IMR-90 (cell line): ENCODE measurements at regions not wholly inside any gene's neighbourhood (a gene's known extent, or its start where the extent isn't known, plus 50 kb on each side); places are given as distances from the start of the nearest gene placed in this dataset.

Experiments used
- ATAC-seq: fragments of 200-7000 bp; cut with Tn5 transposase; 2 replicates; pipeline ENCODE4 v1.9.1; 2020; ENCODE audit warnings: low read depth, mild to moderate bottlenecking, moderate library complexity
- BruUV-seq: library from RNA; stranded (reverse); fragments of 400-500 nt; replicated peaks from 2 replicates; lab custom pipeline; 2021; lab: Mats Ljungman, UMichigan
- CTCF ChIA-PET: fragments of 300-600 bp; formaldehyde crosslinking; extraction: SDS; loops from one replicate; lab custom pipeline; 2021; ENCODE audit warnings: antibody characterized with exemption; lab: Yijun Ruan, JAX
- POLR2A ChIA-PET: fragments of 300-600 bp; sonication (Branson Sonifier 250); formaldehyde crosslinking; loops from one replicate; lab custom pipeline; 2022; ENCODE audit warnings: antibody characterized with exemption; ENCODE audit not compliant: unreplicated experiment; lab: Charles Lee
- DNase-seq: peaks from one replicate; pipeline ENCODE4 v3.0.0; 2013
- H2AFZ ChIP-seq: replicated peaks from 2 replicates; pipeline ENCODE3; 2013; ENCODE audit warnings: low read length, mild to moderate bottlenecking; ENCODE audit not compliant: poor library complexity
- H2AK5ac ChIP-seq: 2 replicates; pipeline ENCODE4 v1.6.1; 2013; ENCODE audit warnings: low read depth, low read length, inconsistent platforms
- H2AK9ac ChIP-seq: replicated peaks from 2 replicates; pipeline ENCODE3; 2013; ENCODE audit warnings: mild to moderate bottlenecking, low read depth, low read length, moderate library complexity; ENCODE audit not compliant: poor library complexity
- H2BK120ac ChIP-seq: 2 replicates; pipeline ENCODE4 v1.6.1; 2013; ENCODE audit warnings: low read depth, low read length, inconsistent platforms
- H2BK15ac ChIP-seq: 3 replicates; pipeline ENCODE4 v1.6.1; 2013; ENCODE audit warnings: low read depth, low read length, inconsistent platforms
- H2BK20ac ChIP-seq: 2 replicates; pipeline ENCODE4 v1.6.1; 2013; ENCODE audit warnings: low read depth, mild to moderate bottlenecking, inconsistent platforms, low read length, moderate library complexity
- H2BK5ac ChIP-seq: 2 replicates; pipeline ENCODE4 v1.6.1; 2013; ENCODE audit warnings: mild to moderate bottlenecking, low read depth, low read length, inconsistent platforms; ENCODE audit not compliant: poor library complexity, severe bottlenecking
- H3K14ac ChIP-seq: replicated peaks from 2 replicates; pipeline ENCODE4 v1.6.1; 2013; ENCODE audit warnings: low read depth, low read length, inconsistent platforms
- H3K18ac ChIP-seq: 2 replicates; pipeline ENCODE4 v1.6.1; 2013; ENCODE audit warnings: low read depth, low read length, control low read depth
- H3K23ac ChIP-seq: 2 replicates; pipeline ENCODE4 v1.6.1; 2013; ENCODE audit warnings: low read depth, low read length, inconsistent platforms
- H3K27ac ChIP-seq: 2 replicates; pipeline ENCODE4 v1.5.1; 2013; ENCODE audit warnings: mild to moderate bottlenecking, control low read depth, low read length; ENCODE audit not compliant: insufficient read depth
- H3K27me3 ChIP-seq: 2 replicates; pipeline ENCODE4 v1.6.1; 2013; ENCODE audit warnings: low read length; ENCODE audit not compliant: control insufficient read depth, insufficient read depth
- H3K36me3 ChIP-seq: 2 replicates; pipeline ENCODE4 v1.6.1; 2013; ENCODE audit warnings: low read length, mixed read lengths; ENCODE audit not compliant: control insufficient read depth, insufficient read depth
- H3K4ac ChIP-seq: 2 replicates; pipeline ENCODE4 v1.6.1; 2013; ENCODE audit warnings: low read depth, low read length, inconsistent platforms
- H3K4me1 ChIP-seq: 2 replicates; pipeline ENCODE4 v1.6.1; 2013; ENCODE audit warnings: low read length, mixed read lengths; ENCODE audit not compliant: control insufficient read depth, insufficient read depth
- H3K4me2 ChIP-seq: 2 replicates; pipeline ENCODE4 v1.6.1; 2013; ENCODE audit warnings: low read depth, mild to moderate bottlenecking, control low read depth, low read length, moderate library complexity
- H3K4me3 ChIP-seq: 2 replicates; pipeline ENCODE4 v1.5.1; 2013; ENCODE audit warnings: low read depth, mild to moderate bottlenecking, control low read depth, low read length, moderate library complexity; ENCODE audit not compliant: insufficient read depth
- H3K56ac ChIP-seq: 2 replicates; pipeline ENCODE4 v1.6.1; 2013; ENCODE audit warnings: low read length, inconsistent platforms; ENCODE audit not compliant: insufficient read depth; ENCODE audit errors: extremely low read depth
- H3K79me1 ChIP-seq, 2 experiments: 2 replicates each; pipeline ENCODE4 v1.6.1; 2013; ENCODE audit warnings: low read length in 2 of 2, inconsistent platforms in 1 of 2, low read depth in 1 of 2
- H3K9ac ChIP-seq: 2 replicates; pipeline ENCODE4 v1.6.1; 2013; ENCODE audit warnings: low read depth, low read length, control low read depth
- H3K9me1 ChIP-seq: 2 replicates; pipeline ENCODE4 v1.6.1; 2013; ENCODE audit warnings: low read length, inconsistent platforms; ENCODE audit not compliant: insufficient read depth
- H3K9me3 ChIP-seq: 2 replicates; pipeline ENCODE4 v1.6.1; 2013; ENCODE audit warnings: low read length; ENCODE audit not compliant: control insufficient read depth, insufficient read depth
- H4K20me1 ChIP-seq: 2 replicates; pipeline ENCODE4 v1.6.1; 2013; ENCODE audit warnings: low read length, inconsistent platforms; ENCODE audit not compliant: insufficient read depth
- H4K5ac ChIP-seq: 2 replicates; pipeline ENCODE4 v1.6.1; 2013; ENCODE audit warnings: mild to moderate bottlenecking, low read depth, low read length, control low read depth
- H4K8ac ChIP-seq, 2 experiments: 2 replicates each; pipeline ENCODE4 v1.6.1; 2013; ENCODE audit warnings: low read depth in 2 of 2, low read length in 2 of 2, control low read depth in 1 of 2, inconsistent platforms in 1 of 2
- H4K91ac ChIP-seq: 2 replicates; pipeline ENCODE4 v1.6.1; 2013; ENCODE audit warnings: low read depth, low read length, inconsistent platforms; ENCODE audit not compliant: insufficient read depth
- BHLHE40 ChIP-seq: fragments of 150-350 bp; IDR thresholded peaks from 2 replicates; pipeline ENCODE4 v1.6.1; 2016; ENCODE audit warnings: mild to moderate bottlenecking, low read depth, low read length
- CEBPB ChIP-seq: IDR thresholded peaks from 2 replicates; pipeline ENCODE4 v1.6.1; 2012; ENCODE audit warnings: low read depth, low read length, improper control_type of control experiment
- CHD1 ChIP-seq: IDR thresholded peaks from 2 replicates; pipeline ENCODE4 v1.6.1; 2012; ENCODE audit warnings: low read depth, low read length, improper control_type of control experiment
- CTCF ChIP-seq: conservative IDR thresholded peaks from 2 replicates; pipeline ENCODE4 v1.5.1; 2012; ENCODE audit warnings: mild to moderate bottlenecking, low read depth, low read length, improper control_type of control experiment
- ELK1 ChIP-seq: fragments of 150-350 bp; IDR thresholded peaks from 2 replicates; pipeline ENCODE4 v1.6.1; 2016; ENCODE audit warnings: low read depth, mild to moderate bottlenecking, low read length, moderate library complexity, borderline replicate concordance
- FOS ChIP-seq: fragments of 150-350 bp; IDR thresholded peaks from 2 replicates; pipeline ENCODE4 v1.6.1; 2016; ENCODE audit warnings: low read depth, low read length
- MAFK ChIP-seq: IDR thresholded peaks from 2 replicates; pipeline ENCODE4 v1.6.1; 2012; ENCODE audit warnings: low read depth, low read length, improper control_type of control experiment
- MAZ ChIP-seq: IDR thresholded peaks from 2 replicates; pipeline ENCODE4 v1.6.1; 2012; ENCODE audit warnings: low read depth, mild to moderate bottlenecking, low read length, improper control_type of control experiment, moderate library complexity, borderline replicate concordance
- MXI1 ChIP-seq: IDR thresholded peaks from 2 replicates; pipeline ENCODE4 v1.6.1; 2012; ENCODE audit warnings: low read depth, mild to moderate bottlenecking, low read length, moderate library complexity, borderline replicate concordance
- NFE2L2 ChIP-seq: fragments of 150-350 bp; IDR thresholded peaks from 2 replicates; pipeline ENCODE4 v1.6.1; 2016; ENCODE audit warnings: low read depth, mild to moderate bottlenecking, low read length
- POLR2A ChIP-seq: IDR thresholded peaks from 2 replicates; pipeline ENCODE4 v1.6.1; 2012; ENCODE audit warnings: mild to moderate bottlenecking, low read depth, low read length
- RAD21 ChIP-seq: IDR thresholded peaks from 2 replicates; pipeline ENCODE4 v1.6.1; 2012; ENCODE audit warnings: low read length, improper control_type of control experiment
- RCOR1 ChIP-seq: IDR thresholded peaks from 2 replicates; pipeline ENCODE4 v1.6.1; 2012; ENCODE audit warnings: mild to moderate bottlenecking, low read length, improper control_type of control experiment; ENCODE audit not compliant: insufficient replicate concordance
- RFX5 ChIP-seq: IDR thresholded peaks from 2 replicates; pipeline ENCODE4 v1.8.0; 2012; ENCODE audit warnings: low read depth, mild to moderate bottlenecking, low read length, moderate library complexity
- SMC3 ChIP-seq: fragments of 150-350 bp; IDR thresholded peaks from 2 replicates; pipeline ENCODE4 v1.6.1; 2016; ENCODE audit warnings: low read depth, mild to moderate bottlenecking, antibody characterized with exemption, low read length, moderate library complexity
- USF2 ChIP-seq: fragments of 150-350 bp; IDR thresholded peaks from 2 replicates; pipeline ENCODE4 v1.6.1; 2017; ENCODE audit warnings: mild to moderate bottlenecking, antibody characterized with exemption, low read length, low read depth
- WGBS, 2 experiments: methylation state at CpG; one replicate each; pipeline versions ENCODE4 v1.1.5 to v1.1.7; 2013; ENCODE audit warnings: missing lambda C conversion rate in 2 of 2; ENCODE audit not compliant: insufficient read length in 1 of 2; ENCODE audit errors: extremely low coverage in 2 of 2; 5-methylcytosine and 5-hydroxymethylcytosine counted together
- dilution Hi-C: fragments of 300-500 bp; cut with HindIII; formaldehyde crosslinking; loops from one replicate; pipeline ENCODE4 v1.14.3; 2018; ENCODE audit warnings: low sequenced_read_pairs; ENCODE audit not compliant: unreplicated experiment
- in situ Hi-C: fragments of 300-500 bp; cut with MboI; formaldehyde crosslinking; loops from 3 replicates; pipeline ENCODE4 v1.14.3; 2019; ENCODE audit warnings: low sequenced_read_pairs, inconsistent platforms, mixed read lengths
- intact Hi-C: fragments of 100-400 bp; cut with micrococcal nuclease; formaldehyde crosslinking; loops from 2 replicates; pipeline ENCODE4 v1.10.0; 2022

GRCh38 chr2:4370422-4371090 lies 667.2 kb downstream of the DCDC2C start:
- Histone ChIP-seq H3K9me1 (no peaks in the 10 kb centered on the region), H2BK5ac (no peak overlapping the region), H2BK15ac (no peak overlapping the region), H2AFZ (no peak overlapping the region), H3K4me2 (no peak overlapping the region), H4K91ac (no peak overlapping the region), H3K23ac (no peak overlapping the region), H2AK5ac (no peak overlapping the region), H3K79me1 (no peaks in the 10 kb centered on the region), H3K27me3 (no peaks in the 10 kb centered on the region), H2BK120ac (no peak overlapping the region), H2BK20ac (no peak overlapping the region), H3K14ac (no peak overlapping the region), H2AK9ac (no peak overlapping the region), H3K4me3 (no peak overlapping the region), H4K8ac (no peak overlapping the region), H3K18ac (no peak overlapping the region), H3K4me1 (no peaks in the 10 kb centered on the region), H3K36me3 (no peaks in the 10 kb centered on the region), H3K4ac (no peak overlapping the region), H3K27ac (no peak overlapping the region), H4K20me1 (no peaks in the 10 kb centered on the region), H3K9ac (no peak overlapping the region), H3K56ac (no peak overlapping the region), H4K5ac (no peak overlapping the region), H3K9me3 (peaks cover 18% of the 10 kb centered on the region)
- no CpG with 5 or more reads among the region's 3 CpGs for WGBS, 2 experiments
- TF ChIP-seq ELK1 (no peak), MAFK (no peak), CEBPB (no peak), BHLHE40 (no peak), MXI1 (no peak), NFE2L2 (no peak), CTCF (no peak), USF2 (no peak), RAD21 (no peak), CHD1 (no peak), RFX5 (no peak), FOS (no peak), RCOR1 (no peak), POLR2A (no peak), SMC3 (no peak), MAZ (no peak)
- DNase-seq = no peak
- ChIA-PET POLR2A (no interaction called here), CTCF (no interaction called here)
- intact Hi-C loops (no loop called here), dilution Hi-C loops (no loop called here), in situ Hi-C loops (no loop called here)
- no TSS peak for BruUV-seq
- no peak for ATAC-seq
